HG03108 (cell line): ENCODE measurements at regions not wholly inside any gene's neighbourhood (a gene's known extent, or its start where the extent isn't known, plus 50 kb on each side); places are given as distances from the start of the nearest gene placed in this dataset.

ENCODE experiments used
- ATAC-seq: cut with Tn5 transposase; IDR thresholded peaks from one replicate; pipeline ENCODE4 v1.9.1; 2021; ENCODE audit warnings: moderate library complexity; ENCODE audit not compliant: unreplicated experiment

DNA sequence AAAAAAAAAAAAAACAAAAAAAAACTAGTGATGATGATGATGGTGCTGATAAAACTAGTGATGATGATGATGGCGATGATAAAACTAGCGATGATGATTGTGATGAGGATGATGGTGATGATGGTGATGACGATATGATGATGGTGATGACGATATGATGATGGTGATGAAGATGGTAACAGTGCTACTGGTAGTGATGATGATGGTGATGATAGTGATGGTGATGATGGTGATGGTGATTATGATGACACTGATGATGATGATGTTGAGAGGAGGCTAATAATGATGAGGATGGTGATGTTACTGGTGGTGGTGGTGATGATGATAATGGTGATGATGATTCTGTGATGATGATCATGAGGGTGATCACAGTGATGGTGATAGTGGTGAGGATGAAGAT lies 345.5 kb upstream of the CDH4 start:
- ATAC-seq = no peak

DNA sequence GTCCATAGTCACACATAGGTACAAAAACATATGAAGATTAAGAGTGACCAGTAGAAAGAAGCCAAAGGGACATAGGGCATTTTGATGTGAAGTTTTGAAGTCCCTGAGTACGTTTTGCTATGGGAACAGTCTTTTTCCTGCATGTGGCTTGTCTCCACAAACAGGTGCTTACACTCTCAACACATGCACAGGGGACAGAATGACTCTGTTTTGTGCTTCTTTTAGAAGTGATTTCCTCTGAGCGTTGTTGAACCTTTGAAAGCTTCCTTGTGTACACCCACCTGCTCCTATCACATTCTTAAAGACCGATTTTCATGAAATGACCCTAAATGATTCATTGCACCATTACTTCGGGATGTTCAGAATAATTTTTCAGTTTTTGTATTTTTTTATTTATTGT lies 338.8 kb upstream of the CDH4 start:
- ATAC-seq = no peak

DNA sequence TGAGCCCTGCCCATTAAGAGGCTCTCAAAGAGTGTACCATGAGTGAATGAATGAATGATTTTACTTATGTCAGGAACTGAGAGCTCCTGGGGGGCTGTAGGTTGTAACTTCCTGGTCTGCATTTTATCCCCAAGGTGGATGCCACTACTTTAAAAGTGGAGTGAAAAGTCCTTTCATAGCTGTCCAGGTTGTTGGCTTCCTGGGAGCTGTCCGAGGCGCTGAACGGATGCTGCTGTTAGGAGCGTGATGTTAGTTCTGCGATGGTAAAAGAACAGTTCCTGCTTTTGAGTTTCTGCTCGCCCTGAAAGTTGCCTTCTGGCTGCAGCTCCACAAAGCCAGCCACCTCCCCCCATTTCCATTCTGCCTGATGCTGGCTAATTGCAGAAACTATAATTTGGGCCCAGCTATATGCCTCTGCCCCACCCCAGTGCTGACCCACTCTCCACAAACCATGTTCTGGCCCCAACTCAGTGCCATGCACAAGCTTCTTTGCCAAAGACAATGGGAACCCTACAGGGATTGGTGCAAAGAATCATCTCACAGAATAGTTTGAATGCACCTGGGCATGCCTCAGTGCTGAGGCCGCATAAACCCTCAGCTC lies 330.9 kb upstream of the CDH4 start:
- no peak for ATAC-seq

DNA sequence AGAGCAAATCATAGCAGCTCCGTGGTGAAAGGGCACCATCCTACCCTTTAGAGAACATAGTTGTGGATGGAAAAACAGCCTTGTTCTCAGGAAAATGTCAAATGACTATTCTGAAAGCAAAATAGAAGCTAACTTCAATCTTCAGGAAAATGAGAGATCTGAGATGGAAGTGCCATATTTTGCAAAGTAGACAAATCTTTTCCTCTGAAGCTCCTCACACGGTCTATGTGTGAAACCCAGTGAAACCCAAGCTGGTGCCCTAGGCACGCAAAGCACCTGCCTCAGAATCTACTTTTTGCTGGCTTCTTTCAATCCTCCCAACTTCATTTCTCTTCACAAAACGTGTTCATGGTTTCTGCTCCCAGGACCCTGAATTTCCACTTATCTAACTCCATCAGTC lies 325.2 kb upstream of the CDH4 start:
- no peak for ATAC-seq

DNA sequence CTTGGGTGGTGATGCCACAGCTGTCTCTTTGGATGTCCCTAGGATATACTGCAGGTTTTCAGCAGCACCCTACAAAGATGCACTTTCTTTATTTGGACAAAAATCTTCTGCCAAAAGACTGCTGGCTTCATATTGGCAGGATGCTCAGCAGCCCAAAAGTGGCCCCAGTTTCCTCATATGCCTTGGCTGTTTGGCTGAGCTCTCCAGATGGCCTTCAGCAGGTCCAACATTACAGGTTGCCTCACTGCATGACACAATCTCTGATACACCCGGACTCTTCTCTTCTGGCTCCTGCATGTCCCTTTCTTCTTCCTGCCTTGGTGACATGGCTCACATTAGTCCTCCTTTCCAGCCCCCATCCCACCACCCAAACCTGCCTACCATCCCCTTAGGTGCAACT lies 323.7 kb upstream of the CDH4 start:
- ATAC-seq = no peak

DNA sequence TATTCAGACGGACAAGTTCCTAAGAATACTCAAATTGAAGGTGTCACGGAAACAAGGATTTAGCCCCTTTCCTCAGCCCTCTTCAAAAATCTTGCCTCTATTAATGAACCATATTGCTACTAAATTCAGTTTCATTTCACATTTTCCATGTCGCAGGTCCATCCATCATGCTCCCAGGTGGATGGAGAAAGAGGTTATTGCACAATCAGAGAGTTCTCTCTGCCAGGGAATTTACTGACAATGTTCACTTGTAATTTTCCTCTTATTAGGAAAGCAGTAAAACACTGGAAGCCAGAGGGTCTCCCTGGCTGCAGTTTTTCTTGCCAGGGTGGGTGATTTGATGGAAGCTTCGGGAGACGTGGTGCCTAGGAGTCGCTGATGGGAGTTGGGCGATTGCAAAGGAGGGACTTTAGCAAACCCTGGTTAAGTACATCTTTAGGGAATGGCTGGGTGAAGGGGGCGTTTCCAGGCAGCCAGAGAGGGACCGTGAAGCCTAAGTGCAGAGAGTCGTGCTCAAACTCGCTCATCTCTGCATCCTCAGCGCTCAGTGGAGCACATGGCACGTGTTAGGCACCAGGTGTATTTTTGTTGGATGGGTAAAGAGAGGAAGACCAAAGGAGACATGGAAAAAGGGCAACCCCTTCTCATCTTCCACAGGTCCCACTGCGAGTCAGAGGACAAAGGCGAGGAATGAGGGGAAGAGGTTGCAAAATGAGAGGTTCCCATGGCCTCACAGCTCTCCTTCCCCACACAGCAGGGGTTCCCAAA lies 321.9 kb upstream of the CDH4 start:
- ATAC-seq = no peak

DNA sequence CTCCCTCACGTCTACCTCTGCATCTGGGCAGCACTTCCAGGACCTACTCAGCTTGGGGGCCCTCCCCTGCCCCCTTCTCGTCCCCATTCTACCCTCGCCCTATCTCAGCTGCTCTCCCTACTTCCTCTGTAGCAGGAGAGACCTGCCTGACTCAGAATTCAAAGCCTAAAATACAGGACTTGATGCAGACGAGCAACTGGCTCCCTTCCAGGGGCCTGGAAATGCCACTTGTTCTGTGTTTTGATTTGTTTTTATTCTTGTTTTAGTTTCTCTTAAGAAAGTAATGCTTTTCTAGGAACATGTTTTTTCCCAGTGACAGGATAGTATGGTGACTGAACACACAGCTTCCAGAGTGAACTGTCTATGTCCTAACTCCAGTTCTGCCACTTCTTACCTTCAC lies 320.4 kb upstream of the CDH4 start:
- ATAC-seq = no peak

DNA sequence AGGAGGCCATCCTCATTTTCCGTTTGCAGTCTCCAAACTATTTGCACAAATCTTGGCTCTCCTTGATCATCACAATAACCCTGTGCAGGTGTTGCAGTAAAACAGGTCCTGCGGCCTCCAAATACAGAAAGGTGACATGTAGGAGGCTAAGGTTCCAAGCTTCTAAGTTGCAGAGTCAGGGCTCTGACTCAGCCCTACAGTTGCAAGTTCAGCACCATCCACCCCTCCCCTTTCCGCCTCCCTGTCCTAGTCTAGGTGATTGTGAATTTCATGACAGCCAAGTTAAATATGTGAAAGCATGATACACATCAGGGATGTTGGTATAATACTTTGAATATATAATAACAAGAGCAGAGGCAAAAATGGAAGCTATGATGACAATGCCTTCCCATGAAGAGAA lies 317.3 kb upstream of the CDH4 start:
- no peak for ATAC-seq

DNA sequence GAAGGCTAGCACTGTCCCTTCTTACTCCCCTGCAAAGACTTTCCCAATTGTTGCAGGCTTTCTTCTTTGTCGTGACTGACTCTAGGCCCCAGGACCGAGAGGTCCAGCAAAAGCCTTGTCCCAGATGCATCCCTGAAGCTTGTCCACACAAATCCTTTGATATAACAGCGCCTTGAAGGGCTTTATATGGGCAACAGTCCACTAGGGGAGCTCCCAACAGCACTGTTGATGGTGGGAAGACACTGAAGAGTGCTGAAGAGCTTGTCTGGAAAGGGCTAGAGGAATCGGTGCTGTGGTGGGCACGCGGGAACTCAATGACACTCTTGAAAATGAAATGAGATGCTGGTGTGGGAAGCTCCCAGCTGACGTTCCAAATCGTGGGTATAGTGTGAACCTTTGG lies 316.1 kb upstream of the CDH4 start:
- ATAC-seq = no peak

DNA sequence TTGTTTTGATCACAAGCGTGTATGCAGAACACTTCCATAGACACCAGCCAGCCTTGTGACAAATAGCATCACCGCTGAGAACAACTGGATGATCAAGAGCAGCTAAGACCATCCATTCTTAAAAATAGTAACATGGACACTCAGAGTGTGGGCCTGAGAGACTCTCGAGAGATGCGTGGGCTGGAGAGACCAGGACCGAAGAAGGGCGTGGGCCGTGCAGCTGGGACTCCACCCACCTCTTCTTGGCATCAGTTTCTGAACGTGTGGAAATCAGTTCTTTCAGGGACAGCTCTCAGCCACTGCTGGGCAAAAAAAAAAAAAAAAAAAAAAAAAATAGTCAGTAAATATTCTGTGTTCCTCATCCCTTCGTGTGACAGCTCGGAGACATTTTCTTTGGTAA lies 314.5 kb upstream of the CDH4 start:
- no peak for ATAC-seq

DNA sequence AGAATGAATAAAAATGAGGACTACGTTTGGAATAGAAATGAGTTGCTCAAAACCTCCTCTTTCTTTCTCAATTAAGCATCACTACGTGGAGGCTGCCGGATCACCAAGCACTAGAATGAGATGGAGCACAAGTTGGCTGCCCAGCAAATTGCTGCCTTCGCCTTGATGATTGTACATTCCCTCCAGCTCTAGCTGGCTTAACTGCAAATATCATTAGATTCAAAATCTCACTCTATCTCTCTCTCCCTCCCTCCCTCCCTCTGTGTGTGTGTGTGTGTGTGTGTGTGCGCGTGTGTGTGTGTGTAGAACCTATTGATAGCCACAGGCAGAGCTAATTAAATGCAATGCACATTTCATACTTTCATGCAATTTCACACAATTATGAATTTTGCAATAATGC lies 310.7 kb upstream of the CDH4 start:
- ATAC-seq = no peak

DNA sequence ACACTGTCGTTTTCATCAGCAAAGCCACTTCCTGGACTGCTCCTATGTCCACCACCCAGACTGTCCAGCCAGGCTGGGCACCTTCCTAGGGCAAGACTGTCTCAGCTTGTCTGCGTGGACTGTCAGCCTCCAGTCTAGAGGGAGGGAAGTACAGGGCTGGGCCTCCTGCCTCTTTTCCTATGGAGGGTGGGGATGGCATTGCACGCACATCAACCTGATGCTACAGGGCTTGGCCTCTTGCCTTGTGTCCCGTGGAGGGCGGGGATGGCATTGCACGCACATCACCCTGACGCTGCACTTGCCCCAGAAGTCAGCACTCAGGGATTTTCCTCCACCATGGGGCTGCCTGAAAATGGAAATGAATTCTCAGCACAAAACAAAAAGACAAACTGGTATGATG lies 304.2 kb upstream of the CDH4 start:
- no peak for ATAC-seq

DNA sequence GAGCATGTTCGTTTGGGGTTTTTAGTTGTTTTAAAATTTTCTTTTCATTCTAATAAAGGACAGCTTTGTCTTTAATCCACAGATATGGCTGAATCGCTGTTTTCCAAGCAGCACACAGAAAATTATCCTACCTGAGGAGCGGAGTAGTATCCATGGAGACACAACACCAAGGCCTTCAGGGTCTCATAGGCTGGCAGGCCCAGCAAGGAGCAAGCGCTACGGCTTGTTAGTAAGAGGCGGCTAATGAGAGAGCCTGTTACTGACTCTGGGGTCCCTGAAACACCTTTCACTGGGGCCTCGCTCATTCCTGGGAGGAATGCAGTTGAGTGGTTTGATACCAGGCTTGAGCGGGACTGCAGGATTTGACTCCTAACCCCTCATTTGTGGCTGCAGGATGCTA lies 303.8 kb upstream of the CDH4 start:
- no peak for ATAC-seq

DNA sequence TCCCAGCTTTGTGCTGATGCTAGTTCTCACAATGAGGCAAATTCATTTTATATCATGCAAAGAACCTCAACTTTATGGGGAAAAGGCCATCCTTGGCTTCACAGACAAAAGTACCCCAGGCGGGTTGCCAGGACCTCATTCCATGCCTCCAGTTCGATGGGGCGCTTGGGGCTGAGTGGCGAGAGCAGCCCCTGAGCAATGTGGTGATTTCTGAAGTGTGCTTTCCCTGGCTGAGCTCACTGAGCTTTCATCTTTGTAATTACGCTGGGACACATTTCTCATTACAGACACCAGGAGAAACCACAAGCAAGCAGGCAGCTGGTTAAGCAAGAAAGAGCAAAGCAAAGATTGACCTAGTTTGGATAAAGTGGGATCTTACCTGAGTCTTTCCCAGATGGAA lies 301.5 kb upstream of the CDH4 start:
- ATAC-seq = no peak

DNA sequence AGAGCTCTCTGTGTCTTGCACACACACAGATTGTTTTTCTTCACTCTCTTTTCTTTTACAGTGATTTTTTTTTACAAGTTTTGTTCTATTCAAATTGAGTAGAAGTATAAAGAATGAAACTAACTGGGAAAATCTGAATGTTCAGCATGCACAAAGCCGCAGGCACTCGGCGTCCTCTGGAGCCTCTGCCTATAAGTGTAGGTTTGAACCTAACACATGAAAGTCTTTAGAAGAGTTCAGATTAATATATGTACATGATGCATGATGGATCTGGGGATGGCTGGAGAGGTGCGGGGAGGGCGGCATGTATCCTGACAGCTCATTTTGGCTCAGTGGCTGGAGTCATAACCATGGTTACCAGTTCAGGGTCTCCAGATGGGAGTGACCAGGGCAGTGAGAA lies 301.1 kb upstream of the CDH4 start:
- no peak for ATAC-seq

DNA sequence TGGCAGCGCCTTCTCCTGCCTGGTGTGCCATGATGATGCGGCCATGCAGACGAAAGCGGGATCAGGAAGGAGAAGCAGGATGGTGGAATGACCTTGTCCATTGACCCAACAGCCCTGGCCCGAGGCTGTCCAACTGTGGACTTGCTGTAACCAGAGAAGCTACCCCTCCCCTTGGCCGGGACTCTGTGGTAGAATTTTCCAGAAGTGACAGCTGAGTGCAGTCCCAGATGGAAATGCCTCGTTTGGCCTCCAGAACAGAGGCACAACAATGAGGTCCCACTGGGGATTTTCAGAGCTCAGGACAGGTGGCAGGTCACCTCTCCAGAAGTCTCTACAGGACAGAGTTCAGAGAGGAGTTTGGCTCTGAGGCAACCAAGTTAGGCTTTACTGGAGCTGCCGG lies 299.2 kb upstream of the CDH4 start:
- ATAC-seq = no peak

DNA sequence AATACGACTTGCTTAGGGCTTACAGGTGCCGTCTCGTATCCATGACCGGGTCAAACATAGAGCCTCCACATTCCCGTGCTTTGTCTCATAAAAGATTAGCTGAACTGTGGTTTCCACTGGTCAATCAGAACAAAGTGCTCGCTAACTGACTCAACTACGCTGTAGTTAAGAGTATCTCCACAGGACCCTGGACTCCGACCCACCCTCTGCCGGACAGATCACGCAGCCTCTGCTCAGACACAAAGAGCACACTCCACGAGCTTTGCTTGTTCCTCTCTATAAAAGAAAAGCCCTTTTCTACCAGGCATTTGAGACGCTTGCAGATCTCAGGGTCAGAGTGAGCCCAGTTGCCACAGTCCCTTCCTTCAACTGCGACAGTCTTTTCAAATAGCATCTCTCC lies 298.7 kb upstream of the CDH4 start:
- no peak for ATAC-seq

DNA sequence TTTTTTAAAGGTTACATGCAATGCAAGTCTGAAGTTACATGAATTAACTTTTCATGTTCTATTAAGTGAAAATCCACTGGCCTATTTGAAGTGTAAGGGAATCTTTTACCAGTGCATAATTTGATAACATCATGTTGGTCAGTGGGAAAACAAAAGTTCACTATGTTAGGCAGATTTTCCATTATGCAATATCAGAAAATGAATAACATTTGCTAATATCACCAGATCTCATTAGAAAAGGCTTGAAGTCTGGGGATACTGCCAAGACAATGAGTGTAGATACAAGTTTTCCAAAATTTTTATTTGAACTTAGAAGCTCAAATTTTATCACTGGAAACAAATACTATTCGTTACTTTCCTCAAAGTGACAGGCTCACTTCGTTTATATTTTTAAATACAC lies 296.4 kb upstream of the CDH4 start:
- ATAC-seq = no peak

DNA sequence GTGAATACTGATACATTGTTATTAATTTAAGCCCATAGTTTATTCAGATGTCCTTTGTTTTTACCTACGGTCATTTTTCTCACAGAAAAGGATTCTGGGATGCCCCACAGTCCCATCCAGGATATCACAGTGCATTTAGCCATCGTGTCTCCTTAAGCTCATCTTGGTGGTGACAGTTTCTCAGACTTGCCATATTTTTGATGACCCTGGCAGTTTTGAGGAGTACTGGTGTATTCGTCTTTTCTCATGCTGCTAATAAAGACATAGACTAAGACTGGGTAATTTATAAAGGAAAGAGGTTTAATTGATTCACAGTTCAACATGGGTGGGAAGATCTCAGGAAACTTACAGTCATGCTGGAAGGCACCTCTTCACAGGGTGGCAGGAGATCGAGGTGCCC lies 295.9 kb upstream of the CDH4 start:
- ATAC-seq = no peak

DNA sequence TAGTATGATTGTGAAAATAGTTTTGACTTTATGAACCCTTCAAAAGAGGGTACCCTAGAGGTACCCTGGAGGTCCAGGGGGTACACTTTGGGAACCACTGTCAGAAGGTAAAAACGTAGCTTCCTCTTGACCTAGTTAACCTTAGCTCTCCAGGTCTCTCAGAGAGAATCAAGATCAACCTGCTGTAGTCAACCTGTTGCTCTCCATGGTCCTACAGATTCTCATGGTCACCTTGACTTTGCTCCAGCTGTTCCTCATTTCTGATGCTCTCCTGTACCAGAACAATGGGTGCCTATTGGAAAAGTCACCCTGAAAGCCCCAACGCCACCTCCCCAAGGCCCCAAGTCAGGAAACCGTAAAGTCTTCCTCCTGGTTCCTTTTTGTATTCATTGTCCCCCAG lies 294.4 kb upstream of the CDH4 start:
- ATAC-seq = no peak

DNA sequence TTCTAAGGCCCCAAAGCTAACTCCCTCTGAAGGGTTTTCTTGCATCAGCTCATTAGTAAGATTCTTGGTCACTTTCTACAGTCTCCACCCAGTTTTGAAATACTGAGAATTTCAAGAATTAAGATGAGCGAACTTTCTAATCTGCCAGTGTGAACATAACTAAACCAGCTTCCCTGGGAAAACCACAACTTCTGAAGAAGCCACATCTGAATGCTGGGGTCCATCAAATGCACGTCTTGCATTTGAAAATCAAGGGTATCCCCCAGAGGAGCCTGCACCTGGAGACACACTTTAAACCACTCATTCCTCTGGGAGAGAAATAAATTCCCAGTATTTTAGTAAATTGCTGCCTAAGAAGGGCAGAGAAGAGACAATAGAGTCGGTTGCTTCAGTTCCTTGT lies 292.1 kb upstream of the CDH4 start:
- no peak for ATAC-seq

DNA sequence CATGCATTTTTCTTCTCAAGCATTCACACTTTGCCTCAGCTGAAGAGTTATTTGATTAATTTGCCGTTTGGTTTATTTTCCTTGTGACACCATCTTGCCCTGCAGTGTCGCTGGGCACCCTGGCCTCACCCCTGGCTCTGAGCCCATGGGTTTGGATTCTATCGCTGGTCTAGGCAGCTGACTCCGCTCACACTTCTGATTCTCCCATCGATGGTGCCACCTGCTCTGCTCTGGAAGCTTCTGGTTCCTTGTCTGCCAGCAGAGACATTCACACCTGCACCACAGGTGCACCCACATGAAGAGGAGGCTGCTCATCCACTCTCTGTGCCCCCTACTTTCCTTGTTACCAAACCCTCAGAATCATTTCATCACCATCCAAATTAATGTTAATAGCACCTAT lies 291.6 kb upstream of the CDH4 start:
- ATAC-seq = no peak

DNA sequence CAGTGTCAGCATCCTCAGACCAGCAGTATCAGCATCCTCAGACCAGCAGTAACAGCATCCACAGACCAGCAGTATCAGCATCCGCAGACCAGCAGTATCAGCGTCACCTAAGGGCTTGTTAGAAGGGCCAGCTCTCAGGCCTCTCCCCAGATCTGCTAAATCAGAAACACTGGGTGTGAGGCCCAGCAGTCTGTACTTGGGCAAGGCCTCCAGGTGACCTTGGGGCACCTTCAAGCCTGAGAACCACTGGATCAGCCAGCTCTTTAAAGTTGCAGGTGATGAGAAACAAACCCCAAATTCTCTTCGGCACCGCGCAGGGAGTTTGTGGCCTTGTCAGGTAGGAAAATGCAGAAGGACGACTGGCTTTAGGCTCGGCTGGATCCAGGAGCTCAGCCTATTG lies 290.5 kb upstream of the CDH4 start:
- ATAC-seq = no peak
